GM23338 (cell line): ENCODE measurements at regions not wholly inside any gene's neighbourhood (a gene's known extent, or its start where the extent isn't known, plus 50 kb on each side); places are given as distances from the start of the nearest gene placed in this dataset.
A peak's percentile ranks its signal among the peaks of the same experiment; 100 is the strongest.

Source experiments
- CREB1 ChIP-seq: fragments of 250-450 bp; sonication (Bioruptor Pico); IDR thresholded peaks from 2 replicates; pipeline ENCODE4 v1.5.0; 2020; ENCODE audit warnings: low read depth, mild to moderate bottlenecking, moderate library complexity
- CTCF ChIP-seq, 2 experiments: fragments of 200-600 bp in 1 of 2; sonication (generic) in 1 of 2; conservative IDR thresholded peaks; 2 replicates each; pipeline versions ENCODE4 v1.5.1 to v1.6.1; 2016 to 2017; ENCODE audit warnings: antibody characterized with exemption in 2 of 2, low read depth in 2 of 2, mild to moderate bottlenecking in 2 of 2, moderate library complexity in 1 of 2
- EZH2 ChIP-seq: fragments of 200-600 bp; sonication (generic); IDR thresholded peaks from one replicate; pipeline ENCODE4 v1.8.0; 2017; ENCODE audit warnings: antibody characterized with exemption, mild to moderate bottlenecking, low read depth; ENCODE audit not compliant: unreplicated experiment
- EZH2phosphoT487 ChIP-seq: fragments of 200-600 bp; sonication (generic); IDR thresholded peaks from one replicate; pipeline ENCODE4 v1.8.1; 2018; ENCODE audit warnings: antibody characterized with exemption; ENCODE audit not compliant: unreplicated experiment
- JUNB ChIP-seq: IDR thresholded peaks from one replicate; pipeline ENCODE4 v1.6.1; 2016; ENCODE audit warnings: antibody characterized with exemption; ENCODE audit not compliant: unreplicated experiment
- NANOG ChIP-seq: IDR thresholded peaks from 2 replicates; pipeline ENCODE4 v1.6.1; 2016; ENCODE audit warnings: antibody characterized with exemption, borderline replicate concordance
- POLR2AphosphoS5 ChIP-seq: IDR thresholded peaks from 2 replicates; pipeline ENCODE4 v1.6.1; 2016; ENCODE audit warnings: antibody characterized with exemption, low read depth
- REST ChIP-seq: IDR thresholded peaks from one replicate; pipeline ENCODE4 v1.6.1; 2018; ENCODE audit warnings: antibody characterized with exemption; ENCODE audit not compliant: unreplicated experiment
- STAT1 ChIP-seq: IDR thresholded peaks from one replicate; pipeline ENCODE4 v1.6.1; 2016; ENCODE audit warnings: antibody characterized with exemption; ENCODE audit not compliant: unreplicated experiment
- ZNF114 ChIP-seq: fragments of 250-450 bp; sonication (Bioruptor Pico); IDR thresholded peaks from 2 replicates; pipeline ENCODE4 v1.5.0; 2020; ENCODE audit warnings: mild to moderate bottlenecking, moderate library complexity
- ZNF331 ChIP-seq: fragments of 250-450 bp; sonication (Bioruptor Pico); IDR thresholded peaks from 2 replicates; pipeline ENCODE4 v1.5.0; 2020; ENCODE audit warnings: low read depth, mild to moderate bottlenecking, moderate library complexity
- TF ChIP-seq, protein P1 (sequence below): IDR thresholded peaks from 2 replicates; pipeline ENCODE4 v1.6.1; 2016; ENCODE audit warnings: antibody characterized with exemption

DNA sequence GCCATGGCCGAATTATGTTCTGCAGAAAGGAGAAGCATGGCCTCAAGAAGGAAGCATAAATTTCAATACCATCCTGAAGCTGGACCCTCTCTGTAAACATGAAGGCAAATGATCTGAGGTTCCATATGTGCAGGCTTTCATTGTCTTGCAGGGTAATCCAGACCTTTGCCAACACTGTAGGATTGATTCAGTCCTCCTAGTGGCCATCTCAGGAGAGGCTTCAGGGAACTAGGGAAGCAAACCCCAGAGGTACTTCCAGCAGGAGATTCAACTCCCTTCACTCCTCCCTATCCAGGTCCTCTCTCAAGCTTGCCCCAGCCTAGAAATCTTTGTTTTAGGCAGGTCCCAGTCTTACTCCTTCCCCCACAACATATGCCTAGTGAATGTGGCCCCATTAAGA is 99.3 kb upstream of the HCN1 start:
- TF ChIP-seq CTCF (conservative IDR thresholded peaks at IDR 0.05; ENCODE audit: low read depth in 2 of 2) (peak; percentile 41 to 44), REST (no peak), CREB1 (no peak), EZH2 (no peak), JUNB (no peak), EZH2phosphoT487 (no peak), POLR2AphosphoS5 (no peak), ZNF331 (no peak), STAT1 (no peak), ZNF114 (CRISPR knock-in tag) (no peak), NANOG (no peak)
- TF ChIP-seq, protein P1, sequence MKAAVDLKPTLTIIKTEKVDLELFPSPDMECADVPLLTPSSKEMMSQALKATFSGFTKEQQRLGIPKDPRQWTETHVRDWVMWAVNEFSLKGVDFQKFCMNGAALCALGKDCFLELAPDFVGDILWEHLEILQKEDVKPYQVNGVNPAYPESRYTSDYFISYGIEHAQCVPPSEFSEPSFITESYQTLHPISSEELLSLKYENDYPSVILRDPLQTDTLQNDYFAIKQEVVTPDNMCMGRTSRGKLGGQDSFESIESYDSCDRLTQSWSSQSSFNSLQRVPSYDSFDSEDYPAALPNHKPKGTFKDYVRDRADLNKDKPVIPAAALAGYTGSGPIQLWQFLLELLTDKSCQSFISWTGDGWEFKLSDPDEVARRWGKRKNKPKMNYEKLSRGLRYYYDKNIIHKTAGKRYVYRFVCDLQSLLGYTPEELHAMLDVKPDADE = no peak
